ENCODE measurements at regions not wholly inside any gene's neighbourhood (a gene's known extent, or its start where the extent isn't known, plus 50 kb on each side); places are given as distances from the start of the nearest gene placed in this dataset.

DNA sequence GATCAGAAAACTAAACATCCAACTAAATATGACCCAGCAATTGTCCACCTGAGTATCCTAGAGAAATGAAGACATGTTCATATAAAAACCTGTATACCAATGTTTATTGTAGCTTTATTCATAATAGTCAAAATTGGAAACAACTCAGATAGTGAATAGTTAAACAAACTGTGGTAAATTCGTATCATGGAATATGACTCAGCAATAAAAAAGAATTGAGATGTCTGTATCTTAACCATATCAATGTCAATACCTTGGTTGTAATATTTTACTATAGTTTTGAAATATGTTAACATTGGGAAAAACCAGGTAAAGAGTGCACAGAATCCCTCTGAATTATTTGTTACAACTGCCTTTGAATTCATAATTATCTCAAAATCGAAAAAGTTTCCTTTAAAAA is 159.3 kb upstream of the GAP43 start:
- H3K4me3 Mint-ChIP-seq (ENCODE audit: low read depth), result no peak overlapping the region
- TF ChIP-seq, protein P1, sequence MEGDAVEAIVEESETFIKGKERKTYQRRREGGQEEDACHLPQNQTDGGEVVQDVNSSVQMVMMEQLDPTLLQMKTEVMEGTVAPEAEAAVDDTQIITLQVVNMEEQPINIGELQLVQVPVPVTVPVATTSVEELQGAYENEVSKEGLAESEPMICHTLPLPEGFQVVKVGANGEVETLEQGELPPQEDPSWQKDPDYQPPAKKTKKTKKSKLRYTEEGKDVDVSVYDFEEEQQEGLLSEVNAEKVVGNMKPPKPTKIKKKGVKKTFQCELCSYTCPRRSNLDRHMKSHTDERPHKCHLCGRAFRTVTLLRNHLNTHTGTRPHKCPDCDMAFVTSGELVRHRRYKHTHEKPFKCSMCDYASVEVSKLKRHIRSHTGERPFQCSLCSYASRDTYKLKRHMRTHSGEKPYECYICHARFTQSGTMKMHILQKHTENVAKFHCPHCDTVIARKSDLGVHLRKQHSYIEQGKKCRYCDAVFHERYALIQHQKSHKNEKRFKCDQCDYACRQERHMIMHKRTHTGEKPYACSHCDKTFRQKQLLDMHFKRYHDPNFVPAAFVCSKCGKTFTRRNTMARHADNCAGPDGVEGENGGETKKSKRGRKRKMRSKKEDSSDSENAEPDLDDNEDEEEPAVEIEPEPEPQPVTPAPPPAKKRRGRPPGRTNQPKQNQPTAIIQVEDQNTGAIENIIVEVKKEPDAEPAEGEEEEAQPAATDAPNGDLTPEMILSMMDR (IDR thresholded peaks at IDR 0.05; ENCODE audit: unreplicated experiment), result no peak
- no peak for DNase-seq (ENCODE audit: low spot score, unreplicated experiment)
- peaks cover 4% of the 10 kb centered on the region for H3K9me3 Mint-ChIP-seq (ENCODE audit: low read depth)
- no peaks in the 10 kb centered on the region for H3K27me3 Mint-ChIP-seq
- no peaks in the 10 kb centered on the region for H3K4me1 Mint-ChIP-seq (ENCODE audit: low read depth)
- H3K36me3 Mint-ChIP-seq (ENCODE audit: insufficient read depth), result no peaks in the 10 kb centered on the region
- no peak overlapping the region for H3K27ac Mint-ChIP-seq

DNA sequence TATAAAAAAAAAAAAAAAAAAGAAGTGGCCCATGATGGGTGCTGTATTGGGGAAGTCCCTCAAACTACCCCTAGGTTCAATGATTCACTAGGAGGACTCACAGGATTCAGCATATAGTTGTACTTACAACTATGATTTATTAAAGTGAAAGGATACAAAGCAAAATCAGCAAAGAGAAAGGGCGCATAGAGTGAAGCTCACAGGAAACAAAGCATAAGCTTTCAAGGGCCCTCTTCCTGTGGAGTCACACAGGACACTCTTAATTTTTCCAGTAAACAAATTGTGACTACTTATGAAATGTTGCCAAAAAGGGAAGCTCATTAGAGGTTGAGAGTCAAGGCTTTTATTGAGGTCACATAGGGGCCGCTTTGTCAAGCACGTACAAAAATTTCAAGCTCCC is 153.7 kb upstream of the GAP43 start:
- Mint-ChIP-seq H3K4me3 (ENCODE audit: low read depth) (no peak overlapping the region), H3K36me3 (ENCODE audit: insufficient read depth) (no peaks in the 10 kb centered on the region), H3K9me3 (ENCODE audit: low read depth) (no peaks in the 10 kb centered on the region), H3K27ac (no peak overlapping the region), H3K4me1 (ENCODE audit: low read depth) (no peaks in the 10 kb centered on the region), H3K27me3 (no peaks in the 10 kb centered on the region)
- TF ChIP-seq, protein P1 (IDR thresholded peaks at IDR 0.05; ENCODE audit: unreplicated experiment), result no peak
- DNase-seq (ENCODE audit: low spot score, unreplicated experiment), result no peak

DNA sequence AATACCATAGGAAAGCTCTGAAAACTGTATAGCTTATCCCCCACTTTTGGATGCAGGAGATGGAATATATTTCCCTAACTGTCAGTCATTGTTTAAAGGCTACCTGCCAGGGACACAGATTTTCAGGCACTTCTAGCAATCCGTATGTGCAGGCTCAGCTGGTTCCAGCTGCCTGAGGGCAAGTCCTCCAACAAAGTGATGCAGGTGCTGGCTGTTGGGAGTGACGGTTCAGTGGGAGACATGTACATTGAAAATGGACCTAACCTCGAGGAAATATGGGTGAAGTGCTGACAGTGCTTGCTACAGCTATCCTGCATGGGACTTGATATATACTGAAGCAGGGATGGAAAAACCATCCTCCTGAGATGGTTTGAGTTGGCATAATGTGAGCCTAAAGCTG is 153.1 kb upstream of the GAP43 start:
- Mint-ChIP-seq H3K4me3 (ENCODE audit: low read depth) (no peak overlapping the region), H3K9me3 (ENCODE audit: low read depth) (no peaks in the 10 kb centered on the region), H3K4me1 (ENCODE audit: low read depth) (no peaks in the 10 kb centered on the region), H3K27ac (no peak overlapping the region), H3K36me3 (ENCODE audit: insufficient read depth) (no peaks in the 10 kb centered on the region), H3K27me3 (no peaks in the 10 kb centered on the region)
- DNase-seq (ENCODE audit: low spot score, unreplicated experiment), result no peak
- TF ChIP-seq, protein P1 (IDR thresholded peaks at IDR 0.05; ENCODE audit: unreplicated experiment), result no peak

DNA sequence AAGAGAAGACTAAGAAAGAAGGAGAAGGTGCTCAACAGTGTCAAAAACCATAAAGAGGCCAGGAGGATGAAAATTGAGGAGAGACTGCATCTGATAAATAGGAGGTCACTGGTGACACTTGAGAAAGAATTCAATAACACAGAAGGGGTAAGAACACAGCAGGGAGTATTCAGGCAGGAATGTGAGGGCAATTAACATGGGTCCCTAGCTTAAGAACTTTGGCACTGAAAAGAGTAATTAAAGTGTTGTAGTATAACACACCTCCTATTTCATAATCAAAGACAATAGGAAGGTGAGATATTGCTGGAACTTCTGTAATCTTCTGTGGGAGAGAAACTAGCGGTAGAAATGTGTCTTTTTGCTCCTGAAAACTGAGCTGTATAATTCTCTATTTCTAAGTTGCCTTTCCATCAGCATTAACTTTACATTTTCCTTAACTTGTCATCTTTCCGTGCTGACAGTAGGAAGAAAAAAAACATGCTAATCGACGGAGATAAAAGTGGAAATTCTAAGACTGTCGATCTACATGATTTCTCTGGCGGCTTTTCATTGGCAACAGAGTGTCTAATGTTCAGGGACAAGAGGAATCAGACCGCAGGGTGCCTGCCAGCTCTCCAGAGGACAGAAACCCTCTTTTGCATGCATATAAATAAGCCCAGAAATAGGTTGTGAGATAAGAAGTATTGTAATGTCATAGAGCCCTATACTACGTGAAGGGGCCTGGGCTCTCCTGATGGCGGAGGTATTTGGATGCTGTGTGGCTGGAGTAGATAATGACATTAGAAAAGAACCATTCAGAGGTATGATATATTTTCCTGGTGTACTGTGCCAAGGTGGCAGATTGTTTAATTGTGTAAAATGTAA is 147.9 kb upstream of the GAP43 start:
- Mint-ChIP-seq H3K4me3 (ENCODE audit: low read depth) (no peak overlapping the region), H3K4me1 (ENCODE audit: low read depth) (no peaks in the 10 kb centered on the region), H3K36me3 (ENCODE audit: insufficient read depth) (no peaks in the 10 kb centered on the region), H3K9me3 (ENCODE audit: low read depth) (no peaks in the 10 kb centered on the region), H3K27me3 (no peaks in the 10 kb centered on the region), H3K27ac (no peak overlapping the region)
- TF ChIP-seq, protein P1 (IDR thresholded peaks at IDR 0.05; ENCODE audit: unreplicated experiment), result no peak
- no peak for DNase-seq (ENCODE audit: low spot score, unreplicated experiment)

DNA sequence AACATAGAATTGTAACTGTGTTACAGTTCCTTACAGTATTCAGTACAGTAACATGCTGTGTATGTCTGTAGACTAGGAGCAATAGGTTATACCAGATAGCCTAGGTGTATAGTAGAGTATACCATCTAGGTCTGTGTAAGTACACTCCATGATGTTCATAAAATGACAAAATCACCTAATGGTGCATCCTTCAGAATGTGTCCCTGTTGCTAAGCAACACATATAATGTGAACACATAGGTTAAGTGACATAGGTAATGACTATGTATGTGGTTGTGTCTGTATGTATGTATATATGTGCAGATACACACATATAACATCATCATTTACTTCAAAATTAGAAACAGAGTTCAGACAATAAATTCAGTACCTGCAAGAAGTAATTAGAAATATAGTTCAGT is 146.8 kb upstream of the GAP43 start:
- no peaks in the 10 kb centered on the region for H3K36me3 Mint-ChIP-seq (ENCODE audit: insufficient read depth)
- DNase-seq (ENCODE audit: low spot score, unreplicated experiment), result no peak

More for the DNA sequence above, 146.8 kb upstream of the GAP43 start:
- H3K27ac Mint-ChIP-seq, result no peak overlapping the region
- TF ChIP-seq, protein P1 (IDR thresholded peaks at IDR 0.05; ENCODE audit: unreplicated experiment), result no peak
- no peak overlapping the region for H3K4me3 Mint-ChIP-seq (ENCODE audit: low read depth)
- H3K9me3 Mint-ChIP-seq (ENCODE audit: low read depth), result no peaks in the 10 kb centered on the region
- no peaks in the 10 kb centered on the region for H3K27me3 Mint-ChIP-seq
- no peaks in the 10 kb centered on the region for H3K4me1 Mint-ChIP-seq (ENCODE audit: low read depth)
